ENCODE measurements at regions not wholly inside any gene's neighbourhood (a gene's known extent, or its start where the extent isn't known, plus 50 kb on each side); places are given as distances from the start of the nearest gene placed in this dataset.

GRCh38 chr1:168972887-168973286, 133.6 kb upstream of the ATP1B1 start:
- no peaks in the 10 kb centered on the region for H3K27me3 Mint-ChIP-seq (ENCODE audit: low read depth)
- no peaks in the 10 kb centered on the region for H3K36me3 Mint-ChIP-seq (ENCODE audit: low read depth)
- H3K27ac Mint-ChIP-seq (ENCODE audit: unreplicated experiment): no peak overlapping the region
- H3K4me1 Mint-ChIP-seq: peaks cover 9% of the 10 kb centered on the region
- no peak overlapping the region for H3K4me3 Mint-ChIP-seq
- no peak for TF ChIP-seq CTCF (conservative IDR thresholded peaks at IDR 0.05)
- DNase-seq (ENCODE audit: low read depth, low spot score): no peak
- peaks cover 2% of the 10 kb centered on the region for H3K9me3 Mint-ChIP-seq

DNA sequence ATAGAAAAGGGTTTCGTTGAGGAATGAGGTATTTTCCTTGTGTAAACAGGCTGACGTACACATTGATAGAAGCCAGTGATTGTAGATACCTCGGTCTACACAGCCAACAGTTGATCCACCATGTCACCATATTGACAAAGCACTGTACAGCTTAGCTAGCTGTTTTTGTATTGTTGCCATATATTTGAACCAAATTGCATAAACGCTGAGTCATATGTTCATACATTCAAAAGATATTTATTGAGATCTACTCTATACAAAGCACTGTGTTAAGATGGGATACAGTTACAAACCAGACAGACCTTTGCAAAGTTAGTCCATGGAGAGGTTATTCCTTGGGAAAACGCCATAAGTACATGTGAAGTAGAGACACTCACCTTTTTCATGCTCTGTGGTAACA, 132.4 kb upstream of the ATP1B1 start:
- Mint-ChIP-seq H3K27ac (ENCODE audit: unreplicated experiment) (no peak overlapping the region), H3K4me1 (peaks cover 9% of the 10 kb centered on the region), H3K36me3 (ENCODE audit: low read depth) (no peaks in the 10 kb centered on the region), H3K4me3 (no peak overlapping the region), H3K9me3 (no peaks in the 10 kb centered on the region), H3K27me3 (ENCODE audit: low read depth) (no peaks in the 10 kb centered on the region)
- no peak for DNase-seq (ENCODE audit: low read depth, low spot score)
- TF ChIP-seq CTCF (conservative IDR thresholded peaks at IDR 0.05): no peak

GRCh38 chr1:168974611-168975010, 131.9 kb upstream of the ATP1B1 start:
- no peak for TF ChIP-seq CTCF (conservative IDR thresholded peaks at IDR 0.05)
- H3K9me3 Mint-ChIP-seq: no peaks in the 10 kb centered on the region
- H3K27ac Mint-ChIP-seq (ENCODE audit: unreplicated experiment): no peak overlapping the region
- H3K4me1 Mint-ChIP-seq: peaks cover 9% of the 10 kb centered on the region
- no peaks in the 10 kb centered on the region for H3K27me3 Mint-ChIP-seq (ENCODE audit: low read depth)
- no peaks in the 10 kb centered on the region for H3K36me3 Mint-ChIP-seq (ENCODE audit: low read depth)
- DNase-seq (ENCODE audit: low read depth, low spot score): no peak
- H3K4me3 Mint-ChIP-seq: no peak overlapping the region

DNA sequence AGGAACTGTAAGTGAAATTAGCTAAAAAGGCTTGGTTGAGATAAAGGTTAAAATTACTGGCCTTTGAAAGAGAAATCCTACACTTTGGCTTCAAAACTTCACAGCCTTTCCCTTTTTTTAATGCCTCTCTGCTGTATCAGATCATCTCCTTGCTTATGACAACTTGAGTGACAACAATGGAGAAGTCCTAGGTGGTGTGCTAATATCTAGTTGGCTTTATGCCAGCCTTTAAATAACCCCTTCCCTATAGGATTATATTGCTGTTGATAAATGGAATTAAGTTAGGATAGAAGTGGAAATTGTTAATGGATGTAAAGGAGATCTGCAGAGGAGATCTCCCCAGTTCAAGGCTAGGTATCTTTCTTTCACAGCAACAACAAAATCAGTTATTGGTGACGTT, 130.2 kb upstream of the ATP1B1 start:
- no peaks in the 10 kb centered on the region for H3K9me3 Mint-ChIP-seq
- TF ChIP-seq CTCF (conservative IDR thresholded peaks at IDR 0.05): no peak
- no peak for DNase-seq (ENCODE audit: low read depth, low spot score)
- no peaks in the 10 kb centered on the region for H3K27me3 Mint-ChIP-seq (ENCODE audit: low read depth)
- peaks cover 4% of the 10 kb centered on the region for H3K4me1 Mint-ChIP-seq
- H3K36me3 Mint-ChIP-seq (ENCODE audit: low read depth): no peaks in the 10 kb centered on the region
- no peak overlapping the region for H3K4me3 Mint-ChIP-seq
- H3K27ac Mint-ChIP-seq (ENCODE audit: unreplicated experiment): no peak overlapping the region

- Mint-ChIP-seq H3K4me3 (no peak overlapping the region), H3K27me3 (ENCODE audit: low read depth) (no peaks in the 10 kb centered on the region), H3K4me1 (no peaks in the 10 kb centered on the region), H3K9me3 (no peaks in the 10 kb centered on the region), H3K36me3 (ENCODE audit: low read depth) (no peaks in the 10 kb centered on the region), H3K27ac (ENCODE audit: unreplicated experiment) (no peak overlapping the region)
- no peak for TF ChIP-seq CTCF (conservative IDR thresholded peaks at IDR 0.05)
- no peak for DNase-seq (ENCODE audit: low read depth, low spot score)
Observed at GRCh38 chr1:168977618-168978017, 128.9 kb upstream of the ATP1B1 start.

GRCh38 chr1:168979276-168979675, 127.2 kb upstream of the ATP1B1 start:
- H3K27ac Mint-ChIP-seq (ENCODE audit: unreplicated experiment): no peak overlapping the region
- no peaks in the 10 kb centered on the region for H3K4me1 Mint-ChIP-seq
- H3K36me3 Mint-ChIP-seq (ENCODE audit: low read depth): no peaks in the 10 kb centered on the region
- H3K27me3 Mint-ChIP-seq (ENCODE audit: low read depth): no peaks in the 10 kb centered on the region
- H3K9me3 Mint-ChIP-seq: no peaks in the 10 kb centered on the region
- no peak for DNase-seq (ENCODE audit: low read depth, low spot score)
- H3K4me3 Mint-ChIP-seq: no peak overlapping the region
- TF ChIP-seq CTCF (conservative IDR thresholded peaks at IDR 0.05): no peak

Data from neural crest cell (in vitro differentiated cells).